Dedifferentiated amniotic fluid mesenchymal stem cell (primary cell): ENCODE measurements at regions not wholly inside any gene's neighbourhood (a gene's known extent, or its start where the extent isn't known, plus 50 kb on each side); places are given as distances from the start of the nearest gene placed in this dataset.
"Not testable (repeated sequence)": the region's sequence is repeated elsewhere in the genome, so short reads cannot be mapped to it uniquely, and the experiment has no call there.

ENCODE experiments used
- DNase-seq: peaks from one replicate; pipeline ENCODE4 v3.0.0-alpha.2; 2016; ENCODE audit errors: extremely low spot score

DNA sequence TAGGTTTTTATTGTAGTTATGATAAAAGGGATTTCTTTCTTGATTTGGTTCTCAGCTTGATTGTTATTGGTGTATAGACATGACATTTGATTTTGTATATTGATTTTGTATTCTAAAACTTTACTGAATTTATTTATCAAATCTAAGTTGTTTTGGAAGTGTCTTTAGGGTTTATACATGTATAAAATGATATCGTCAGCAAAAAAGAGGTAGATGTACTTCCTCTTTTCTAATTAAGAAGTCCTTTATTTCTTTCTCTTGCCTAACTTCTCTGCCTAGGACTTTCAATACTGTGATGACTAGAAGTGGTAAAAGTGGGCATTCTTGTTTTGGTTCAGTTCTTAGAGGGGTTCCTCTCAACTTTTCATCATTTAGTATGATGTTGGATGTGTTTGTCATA lies 487.3 kb upstream of the KIF2B start:
- no peak for DNase-seq

DNA sequence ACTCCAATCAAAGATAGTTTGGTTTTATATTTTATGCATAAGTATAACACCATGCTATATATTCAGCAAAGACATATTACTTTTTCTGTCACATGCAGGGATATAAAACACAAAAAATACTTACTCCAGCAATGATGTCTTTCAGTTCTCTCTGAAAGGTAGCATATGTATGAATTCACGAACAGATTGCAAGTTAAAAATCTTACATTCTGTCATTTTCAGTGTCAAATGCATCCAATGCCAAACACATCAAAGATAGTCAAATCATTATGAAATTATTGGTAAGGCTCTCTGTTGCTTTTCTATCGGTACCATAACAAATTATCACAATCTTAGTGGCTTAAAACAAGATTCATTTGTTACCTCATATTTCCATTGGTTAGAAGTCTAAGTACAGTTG lies 492.0 kb upstream of the KIF2B start:
- no peak for DNase-seq

DNA sequence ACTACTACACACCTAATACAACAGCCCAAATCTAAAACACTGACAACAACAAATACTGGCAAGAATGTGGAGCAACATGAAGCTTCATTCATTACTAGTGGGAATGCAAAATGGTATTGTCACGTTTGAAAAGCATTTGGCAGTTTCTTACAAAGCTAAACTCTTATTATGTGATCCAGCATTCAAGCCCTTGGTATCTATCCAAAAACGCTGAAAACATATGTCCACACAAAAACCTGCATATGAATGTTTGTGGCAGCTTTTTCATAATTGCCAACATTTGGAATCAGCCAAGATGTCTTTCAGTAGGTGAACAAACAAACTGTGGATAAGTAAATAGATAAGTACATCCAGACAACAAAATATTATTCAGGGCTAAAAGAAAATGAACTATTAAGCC lies 501.1 kb upstream of the KIF2B start:
- no peak for DNase-seq

GRCh38 chr17:53319947-53320346 lies 502.8 kb upstream of the KIF2B start:
- DNase-seq: no peak

DNA sequence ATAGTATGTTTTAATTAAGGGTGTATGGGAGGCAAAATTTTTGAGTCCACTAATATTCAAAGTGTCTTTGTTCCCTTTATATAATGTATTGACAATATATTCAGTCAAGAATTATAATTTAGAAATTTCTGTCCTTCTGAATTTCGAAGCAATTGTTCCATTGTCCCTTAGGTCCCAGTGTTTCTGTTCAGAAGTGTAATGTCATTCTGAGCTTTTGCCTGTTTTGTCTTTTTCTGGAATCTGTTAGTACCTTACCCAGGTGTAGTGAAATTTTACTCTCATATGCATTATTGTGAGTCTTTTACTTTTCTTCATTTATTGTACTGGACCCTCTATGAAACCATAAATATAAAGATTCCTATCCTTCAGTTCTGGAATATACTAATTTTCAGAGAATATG lies 505.7 kb upstream of the KIF2B start:
- no peak for DNase-seq

DNA sequence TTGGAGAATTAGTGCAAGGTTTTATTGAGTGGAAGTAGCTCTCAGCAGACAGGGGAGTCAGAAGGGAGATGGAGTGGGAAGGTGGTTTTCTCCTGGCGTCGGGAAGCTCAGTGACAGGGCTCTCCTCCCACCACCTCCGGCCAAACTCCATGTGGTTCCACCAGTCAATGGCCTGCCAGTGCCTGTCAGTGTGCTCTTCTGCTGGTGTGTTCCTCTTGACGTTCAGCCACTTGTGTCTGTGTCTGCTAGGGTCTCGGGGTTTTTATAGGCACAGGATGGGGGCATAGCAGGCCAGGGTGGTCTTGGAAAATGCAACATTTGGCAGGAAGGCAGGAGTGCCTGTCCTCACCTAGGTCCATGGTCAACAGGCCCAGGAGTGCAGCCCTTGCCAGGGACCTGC lies 506.7 kb upstream of the KIF2B start:
- no peak for DNase-seq

DNA sequence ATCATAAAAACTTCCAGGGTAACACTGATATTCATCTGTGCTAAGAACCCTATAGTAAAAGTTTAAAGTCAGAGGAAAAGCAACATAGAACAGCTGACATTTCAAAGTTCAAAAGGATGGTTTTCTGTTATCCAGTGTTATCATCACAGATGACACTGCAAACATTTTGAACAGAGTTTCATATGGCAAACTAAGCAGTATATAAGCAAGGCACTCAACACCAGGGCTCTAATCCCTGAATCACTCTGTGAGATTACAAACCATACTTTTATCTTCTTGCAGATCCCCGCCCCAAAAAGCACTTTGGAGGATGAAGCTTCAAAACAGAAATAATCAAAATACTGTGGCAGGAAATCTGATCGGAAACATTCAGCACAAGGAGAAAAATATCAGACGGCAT lies 508.2 kb upstream of the KIF2B start:
- DNase-seq: no peak

- DNase-seq: no peak
Observed at GRCh38 chr17:53313746-53314145, 509.0 kb upstream of the KIF2B start.

DNA sequence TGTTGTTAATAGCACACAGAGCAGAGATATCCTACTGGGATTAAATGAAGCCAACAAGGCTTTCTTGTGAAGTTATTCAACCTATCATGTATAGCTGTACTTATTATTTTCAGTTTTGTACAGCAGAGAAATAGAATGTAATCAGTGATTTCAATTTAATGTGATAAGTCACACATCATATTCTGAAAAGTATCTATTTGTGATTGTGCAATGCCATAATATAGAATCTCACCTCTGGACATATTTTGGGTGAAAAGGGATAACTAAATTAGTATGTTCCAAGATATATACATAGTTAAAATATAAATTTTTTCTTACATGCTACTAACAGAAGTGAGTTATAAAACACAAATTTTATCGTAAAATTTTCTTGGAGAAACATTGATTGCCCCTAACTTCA lies 544.3 kb upstream of the KIF2B start:
- DNase-seq: no peak

GRCh38 chr17:53273126-53273525 lies 549.6 kb upstream of the KIF2B start:
- DNase-seq: no peak

DNA sequence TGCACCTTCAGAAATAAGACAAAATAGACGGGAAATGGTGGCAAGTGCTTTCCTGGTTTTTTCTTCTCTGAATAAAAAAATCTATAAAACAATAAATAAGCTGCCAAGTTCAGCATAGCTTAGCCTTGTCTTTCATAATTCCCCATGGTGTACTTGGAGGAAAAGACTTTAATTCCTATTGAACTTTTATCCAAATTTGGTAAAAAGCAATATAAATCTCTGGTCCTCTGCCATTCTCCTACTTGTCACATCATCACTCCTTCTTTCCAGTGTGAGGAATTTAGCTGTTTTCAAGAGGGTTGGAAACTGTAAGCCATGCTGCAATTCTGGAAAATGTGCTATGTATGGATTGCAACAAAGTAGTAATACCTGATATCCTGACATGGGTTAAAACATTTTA lies 551.8 kb upstream of the KIF2B start:
- no peak for DNase-seq

DNA sequence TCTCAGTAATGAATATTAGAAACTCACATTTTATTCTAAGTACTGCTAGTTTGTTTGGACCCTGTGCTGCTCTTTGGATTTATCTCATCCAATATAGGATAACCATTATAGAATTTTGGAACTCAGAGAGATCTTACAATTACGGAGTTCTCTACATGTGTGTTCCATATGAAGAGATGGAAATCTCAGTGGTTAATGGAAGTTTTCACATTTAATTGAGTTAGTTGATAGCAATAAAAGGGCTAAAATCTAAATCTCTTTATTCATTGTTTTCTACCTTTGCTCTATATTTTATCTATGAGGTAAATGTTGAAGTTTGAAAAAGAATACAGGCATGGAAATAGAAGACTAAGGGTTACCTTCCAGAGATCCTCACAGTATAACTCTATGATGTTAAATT lies 558.0 kb upstream of the KIF2B start:
- DNase-seq: no peak

GRCh38 chr17:53253956-53254597 lies 568.6 kb upstream of the KIF2B start:
- DNase-seq: no peak

GRCh38 chr17:53249036-53249435 lies 573.7 kb upstream of the KIF2B start:
- DNase-seq: no peak

- DNase-seq: no peak
Observed at GRCh38 chr17:53234138-53234537, 588.6 kb upstream of the KIF2B start.

GRCh38 chr17:53227514-53227913 lies 595.2 kb upstream of the KIF2B start:
- DNase-seq: no peak

- no peak for DNase-seq
Observed at GRCh38 chr17:53227111-53227510, 595.6 kb upstream of the KIF2B start.

GRCh38 chr17:53219821-53220220 lies 602.9 kb upstream of the KIF2B start:
- DNase-seq: no peak

- no peak for DNase-seq
Observed at GRCh38 chr17:53218723-53219122, 604.0 kb upstream of the KIF2B start.

- DNase-seq: no peak
Observed at GRCh38 chr17:53217311-53217710, 605.4 kb upstream of the KIF2B start.

GRCh38 chr17:53208935-53209334 lies 613.8 kb upstream of the KIF2B start:
- not testable (repeated sequence) for DNase-seq

- DNase-seq: no peak
Observed at GRCh38 chr17:53193044-53193443, 629.7 kb upstream of the KIF2B start.

- DNase-seq: no peak
Observed at GRCh38 chr17:53191878-53192277, 630.8 kb upstream of the KIF2B start.

DNA sequence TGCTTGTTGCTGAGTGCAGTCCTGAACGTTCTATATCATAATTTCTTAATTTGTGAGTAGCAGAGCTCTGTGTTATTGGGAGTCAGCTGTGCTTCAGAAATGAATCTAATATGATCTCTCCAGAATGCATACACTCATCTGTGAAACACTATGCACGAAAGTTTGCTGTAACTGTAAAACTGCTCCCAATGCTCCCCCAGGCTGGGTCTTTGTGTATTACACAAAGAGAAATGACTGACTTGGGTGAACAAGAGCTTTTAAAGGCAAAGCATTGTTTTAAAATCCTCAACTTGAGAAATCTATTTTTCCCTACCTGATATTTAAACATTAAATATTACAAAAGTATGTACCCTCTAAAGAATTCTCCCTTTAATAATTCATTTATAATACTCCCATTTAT lies 636.7 kb upstream of the KIF2B start:
- no peak for DNase-seq

DNA sequence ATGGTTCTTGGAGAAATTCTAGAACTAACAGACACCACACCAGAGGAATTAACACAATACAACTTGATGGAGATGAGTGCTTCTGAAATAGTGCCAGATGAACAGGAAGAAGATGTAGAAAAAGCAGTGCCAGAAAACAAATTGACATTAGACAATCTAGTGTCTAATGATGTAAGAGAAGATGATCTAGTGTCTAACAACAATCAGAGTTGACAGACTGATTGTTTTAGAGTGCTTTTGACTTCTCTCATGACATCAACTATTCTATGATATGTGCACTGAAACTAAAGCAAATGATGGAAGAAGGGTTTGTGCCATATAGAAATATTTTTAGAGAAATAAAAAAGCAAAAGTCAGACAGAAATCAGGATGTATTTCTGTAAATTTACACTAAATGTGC lies 646.1 kb upstream of the KIF2B start:
- DNase-seq: no peak
